22Rv1 (cell line): ENCODE measurements at regions not wholly inside any gene's neighbourhood (a gene's known extent, or its start where the extent isn't known, plus 50 kb on each side); places are given as distances from the start of the nearest gene placed in this dataset.

Experiments used
- CTCF ChIP-seq: fragments of 450-650 bp; IDR thresholded peaks from 2 replicates; pipeline ENCODE4 v1.5.1; 2017; ENCODE audit warnings: mild to moderate bottlenecking
- ZFX ChIP-seq: fragments of 450-650 bp; IDR thresholded peaks from 2 replicates; pipeline ENCODE4 v1.6.1; 2017; ENCODE audit warnings: antibody characterized with exemption, borderline replicate concordance

- TF ChIP-seq CTCF (no peak), ZFX (no peak)
Measured at GRCh38 chr3:11904157-11904556, 57.5 kb upstream of the TAMM41 start.
